ENCODE measurements at regions not wholly inside any gene's neighbourhood (a gene's known extent, or its start where the extent isn't known, plus 50 kb on each side); places are given as distances from the start of the nearest gene placed in this dataset.

DNA sequence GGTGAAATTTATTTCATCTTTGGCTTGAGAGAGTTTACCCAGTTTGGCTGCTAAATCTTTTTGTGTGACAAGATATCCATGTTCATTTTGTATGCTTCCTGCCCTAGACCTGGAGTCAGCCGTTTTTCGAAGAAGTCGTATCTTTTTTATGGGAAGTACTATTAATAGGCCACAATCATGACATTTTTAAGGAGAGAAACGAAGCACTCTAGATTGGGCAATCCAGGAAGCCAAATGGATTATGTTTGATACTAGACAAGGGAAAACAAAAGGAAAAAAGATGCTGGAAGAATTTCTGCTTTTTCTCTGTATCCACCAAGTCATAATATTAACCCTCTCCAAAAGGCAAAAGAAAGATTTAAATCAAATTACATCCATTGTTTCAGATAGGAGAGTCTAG lies 214.6 kb downstream of the HDGFL1 start:
- no peak overlapping the region for H3K4me3 ChIP-seq
- H3K27ac ChIP-seq, result no peak overlapping the region
- TF ChIP-seq EZH2 (IDR thresholded peaks at IDR 0.05) (no peak), POLR2AphosphoS5 (IDR thresholded peaks at IDR 0.05; ENCODE audit: borderline replicate concordance, low read depth, low read length) (no peak), FOXP2 (optimal IDR thresholded peaks at IDR 0.05; ENCODE audit: control extremely low read depth, extremely low read length, insufficient read depth) (no peak)
- no peaks in the 10 kb centered on the region for H3K36me3 ChIP-seq (ENCODE audit: insufficient read depth, low read length)
- peak; percentile 28 for DNase-seq (ENCODE audit: low read depth, low spot score)
- H3K9ac ChIP-seq (ENCODE audit: insufficient read length), result no peak overlapping the region
- no peaks in the 10 kb centered on the region for H3K9me3 ChIP-seq (ENCODE audit: low read depth, low read length)

- H3K4me3 ChIP-seq, result no peak overlapping the region
- no peaks in the 10 kb centered on the region for H3K36me3 ChIP-seq (ENCODE audit: insufficient read depth, low read length)
- H3K9me3 ChIP-seq (ENCODE audit: low read depth, low read length), result no peaks in the 10 kb centered on the region
- no peak overlapping the region for H3K27ac ChIP-seq
- no peak overlapping the region for H3K9ac ChIP-seq (ENCODE audit: insufficient read length)
- no peak for DNase-seq (ENCODE audit: low read depth, low spot score)
- no peak for TF ChIP-seq POLR2AphosphoS5 (IDR thresholded peaks at IDR 0.05; ENCODE audit: borderline replicate concordance, low read depth, low read length)
Measured at GRCh38 chr6:22784601-22785410, 215.4 kb downstream of the HDGFL1 start.

DNA sequence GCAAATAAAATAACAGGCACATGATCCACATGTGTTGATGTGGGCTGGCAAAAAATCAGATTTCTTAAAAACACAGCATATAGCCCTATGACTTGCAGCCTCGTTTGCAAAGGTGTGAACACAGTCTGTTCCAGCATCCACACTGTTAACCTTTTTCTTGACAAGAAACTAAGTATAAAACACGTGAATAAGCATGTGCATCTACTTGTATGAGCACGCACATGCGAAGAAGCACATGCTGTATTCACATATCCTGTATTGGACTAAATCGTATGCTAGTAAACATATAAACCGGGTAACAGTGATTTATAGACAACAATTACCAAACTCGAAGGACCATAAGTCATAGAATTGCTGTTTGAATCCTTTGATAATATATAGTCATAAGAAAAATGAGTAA lies 218.7 kb downstream of the HDGFL1 start:
- TF ChIP-seq EZH2 (IDR thresholded peaks at IDR 0.05) (no peak), FOXP2 (optimal IDR thresholded peaks at IDR 0.05; ENCODE audit: control extremely low read depth, extremely low read length, insufficient read depth) (no peak), POLR2AphosphoS5 (IDR thresholded peaks at IDR 0.05; ENCODE audit: borderline replicate concordance, low read depth, low read length) (no peak)

GRCh38 chr6:22789315-22789714 lies 219.9 kb downstream of the HDGFL1 start:
- H3K4me3 ChIP-seq, result no peak overlapping the region
- no peak overlapping the region for H3K27ac ChIP-seq
- no peak overlapping the region for H3K9ac ChIP-seq (ENCODE audit: insufficient read length)
- no peaks in the 10 kb centered on the region for H3K9me3 ChIP-seq (ENCODE audit: low read depth, low read length)
- TF ChIP-seq EZH2 (IDR thresholded peaks at IDR 0.05), result no peak
- no peak for TF ChIP-seq POLR2AphosphoS5 (IDR thresholded peaks at IDR 0.05; ENCODE audit: borderline replicate concordance, low read depth, low read length)
- no peak for TF ChIP-seq FOXP2 (optimal IDR thresholded peaks at IDR 0.05; ENCODE audit: control extremely low read depth, extremely low read length, insufficient read depth)
- H3K36me3 ChIP-seq (ENCODE audit: insufficient read depth, low read length), result no peaks in the 10 kb centered on the region
- no peak for DNase-seq (ENCODE audit: low read depth, low spot score)

More for the DNA sequence above, 218.7 kb downstream of the HDGFL1 start:
- Histone ChIP-seq H3K27ac (no peak overlapping the region), H3K4me3 (no peak overlapping the region), H3K36me3 (ENCODE audit: insufficient read depth, low read length) (no peaks in the 10 kb centered on the region), H3K9me3 (ENCODE audit: low read depth, low read length) (no peaks in the 10 kb centered on the region), H3K9ac (ENCODE audit: insufficient read length) (no peak overlapping the region)
- DNase-seq (ENCODE audit: low read depth, low spot score), result no peak

DNA sequence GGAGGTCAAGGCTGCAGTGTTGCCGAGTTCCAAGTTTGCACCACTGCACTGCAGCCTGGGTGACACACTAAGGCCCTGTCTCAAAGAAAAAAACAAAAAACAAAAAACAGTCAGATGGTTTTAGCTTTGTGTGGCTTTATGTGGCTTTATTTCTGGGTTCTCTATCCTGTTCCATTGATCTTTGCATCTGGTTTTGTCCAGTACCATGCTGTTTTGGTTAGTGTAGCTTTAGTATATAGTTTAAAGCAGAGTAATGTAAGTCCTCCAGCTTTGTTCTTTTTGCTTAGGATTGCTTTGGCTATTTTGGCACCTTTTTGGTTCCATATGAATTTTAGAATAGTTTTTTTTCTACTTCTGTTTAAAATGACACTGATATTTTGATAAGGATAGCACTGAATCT lies 225.5 kb downstream of the HDGFL1 start:
- H3K9ac ChIP-seq (ENCODE audit: insufficient read length), result no peak overlapping the region
- H3K9me3 ChIP-seq (ENCODE audit: low read depth, low read length), result peaks cover 4% of the 10 kb centered on the region; the same call in 1 of the 2 replicates
- no peak overlapping the region for H3K27ac ChIP-seq
- no peak for TF ChIP-seq FOXP2 (optimal IDR thresholded peaks at IDR 0.05; ENCODE audit: control extremely low read depth, extremely low read length, insufficient read depth)
- no peak for TF ChIP-seq EZH2 (IDR thresholded peaks at IDR 0.05)
- TF ChIP-seq POLR2AphosphoS5 (IDR thresholded peaks at IDR 0.05; ENCODE audit: borderline replicate concordance, low read depth, low read length), result no peak
- no peaks in the 10 kb centered on the region for H3K36me3 ChIP-seq (ENCODE audit: insufficient read depth, low read length)
- no peak for DNase-seq (ENCODE audit: low read depth, low spot score)
- no peak overlapping the region for H3K4me3 ChIP-seq

DNA sequence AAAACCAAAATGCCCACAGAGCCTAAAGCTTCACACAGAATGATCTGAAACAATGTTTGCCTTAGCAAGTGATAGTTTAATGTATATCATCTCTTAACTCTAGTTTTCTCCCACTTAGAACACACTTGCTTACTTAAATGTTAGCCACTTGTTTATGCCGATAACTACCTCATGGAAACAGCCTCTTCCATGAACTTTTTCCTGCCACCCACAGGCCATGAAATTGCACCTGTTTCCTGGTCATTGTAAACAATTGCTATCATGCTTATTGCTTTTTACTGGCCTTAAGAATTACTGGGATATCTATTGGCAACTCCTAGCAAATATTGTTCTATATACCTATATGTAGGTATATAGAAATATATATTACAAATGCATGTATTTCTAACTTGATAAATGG lies 231.1 kb downstream of the HDGFL1 start:
- H3K36me3 ChIP-seq (ENCODE audit: insufficient read depth, low read length), result no peaks in the 10 kb centered on the region
- H3K9ac ChIP-seq (ENCODE audit: insufficient read length), result no peak overlapping the region
- H3K4me3 ChIP-seq, result no peak overlapping the region
- DNase-seq (ENCODE audit: low read depth, low spot score), result no peak
- peaks cover 3% of the 10 kb centered on the region; the same call in 1 of the 2 replicates for H3K9me3 ChIP-seq (ENCODE audit: low read depth, low read length)
- TF ChIP-seq FOXP2 (optimal IDR thresholded peaks at IDR 0.05; ENCODE audit: control extremely low read depth, extremely low read length, insufficient read depth), result no peak
- TF ChIP-seq POLR2AphosphoS5 (IDR thresholded peaks at IDR 0.05; ENCODE audit: borderline replicate concordance, low read depth, low read length), result no peak
- H3K27ac ChIP-seq, result no peak overlapping the region

DNA sequence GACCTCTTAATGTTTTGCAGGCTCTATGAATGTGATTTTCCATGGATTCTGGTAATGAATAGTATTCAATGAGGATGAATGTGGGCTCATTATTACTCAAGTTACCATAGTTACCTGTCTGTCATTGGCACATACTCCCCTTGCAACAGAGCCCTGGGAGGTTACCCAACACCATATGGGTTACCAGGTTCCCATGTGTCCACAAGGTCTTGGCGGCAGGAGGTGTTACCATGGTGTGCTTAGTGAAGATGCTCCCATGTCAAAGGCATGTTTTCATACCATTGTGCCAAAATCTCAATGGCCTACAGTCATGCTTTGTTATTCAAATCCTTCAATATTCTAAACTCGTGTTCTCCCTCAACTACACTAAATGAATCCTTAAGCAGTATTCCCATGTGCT lies 232.5 kb downstream of the HDGFL1 start:
- no peaks in the 10 kb centered on the region for H3K36me3 ChIP-seq (ENCODE audit: insufficient read depth, low read length)
- H3K4me3 ChIP-seq, result no peak overlapping the region
- H3K27ac ChIP-seq, result no peak overlapping the region
- H3K9ac ChIP-seq (ENCODE audit: insufficient read length), result no peak overlapping the region
- no peaks in the 10 kb centered on the region for H3K9me3 ChIP-seq (ENCODE audit: low read depth, low read length)
- no peak for DNase-seq (ENCODE audit: low read depth, low spot score)
- TF ChIP-seq EZH2 (IDR thresholded peaks at IDR 0.05) (no peak), POLR2AphosphoS5 (IDR thresholded peaks at IDR 0.05; ENCODE audit: borderline replicate concordance, low read depth, low read length) (no peak), FOXP2 (optimal IDR thresholded peaks at IDR 0.05; ENCODE audit: control extremely low read depth, extremely low read length, insufficient read depth) (no peak)

GRCh38 chr6:22804620-22805261 lies 235.4 kb downstream of the HDGFL1 start:
- Histone ChIP-seq H3K4me3 (no peak overlapping the region), H3K9me3 (ENCODE audit: low read depth, low read length) (no peaks in the 10 kb centered on the region), H3K27ac (no peak overlapping the region), H3K9ac (ENCODE audit: insufficient read length) (no peak overlapping the region), H3K36me3 (ENCODE audit: insufficient read depth, low read length) (no peaks in the 10 kb centered on the region)
- DNase-seq (ENCODE audit: low read depth, low spot score), result no peak
- TF ChIP-seq FOXP2 (optimal IDR thresholded peaks at IDR 0.05; ENCODE audit: control extremely low read depth, extremely low read length, insufficient read depth), result no peak
